ENCODE measurements at regions not wholly inside any gene's neighbourhood (a gene's known extent, or its start where the extent isn't known, plus 50 kb on each side); places are given as distances from the start of the nearest gene placed in this dataset.

GRCh38 chr2:199160081-199160480, 297.7 kb downstream of the SATB2 start:
- H3K4me1 Mint-ChIP-seq, result no peaks in the 10 kb centered on the region
- DNase-seq, result no peak
- no peak overlapping the region for H3K4me3 Mint-ChIP-seq
- no peak overlapping the region for H3K27ac Mint-ChIP-seq
- no peaks in the 10 kb centered on the region for H3K9me3 Mint-ChIP-seq
- H3K27me3 Mint-ChIP-seq, result no peaks in the 10 kb centered on the region
- H3K36me3 Mint-ChIP-seq, result no peaks in the 10 kb centered on the region
- CTCF ChIA-PET, result no interaction called here

GRCh38 chr2:199148076-199148845, 309.5 kb downstream of the SATB2 start:
- no peaks in the 10 kb centered on the region for H3K27me3 Mint-ChIP-seq
- no peaks in the 10 kb centered on the region for H3K36me3 Mint-ChIP-seq
- CTCF ChIA-PET, result no interaction called here
- H3K4me1 Mint-ChIP-seq, result no peaks in the 10 kb centered on the region
- no peak for DNase-seq
- no peaks in the 10 kb centered on the region for H3K9me3 Mint-ChIP-seq
- H3K27ac Mint-ChIP-seq, result no peak overlapping the region
- H3K4me3 Mint-ChIP-seq, result no peak overlapping the region

- H3K4me1 Mint-ChIP-seq, result no peaks in the 10 kb centered on the region
- H3K9me3 Mint-ChIP-seq, result no peaks in the 10 kb centered on the region
- H3K27me3 Mint-ChIP-seq, result no peaks in the 10 kb centered on the region
- no peak for DNase-seq
- no peaks in the 10 kb centered on the region for H3K36me3 Mint-ChIP-seq
- no peak overlapping the region for H3K4me3 Mint-ChIP-seq
- H3K27ac Mint-ChIP-seq, result no peak overlapping the region
- CTCF ChIA-PET, result no interaction called here
Measured at GRCh38 chr2:199147216-199147615, 310.5 kb downstream of the SATB2 start.

- Mint-ChIP-seq H3K9me3 (no peaks in the 10 kb centered on the region), H3K4me1 (no peaks in the 10 kb centered on the region), H3K27ac (no peak overlapping the region), H3K4me3 (no peak overlapping the region), H3K36me3 (no peaks in the 10 kb centered on the region), H3K27me3 (no peaks in the 10 kb centered on the region)
- CTCF ChIA-PET, result no interaction called here
- DNase-seq, result no peak
Measured at GRCh38 chr2:199144546-199144945, 313.2 kb downstream of the SATB2 start.

- CTCF ChIA-PET, result no interaction called here
- no peaks in the 10 kb centered on the region for H3K4me1 Mint-ChIP-seq
- DNase-seq, result no peak
- H3K27ac Mint-ChIP-seq, result no peak overlapping the region
- no peaks in the 10 kb centered on the region for H3K36me3 Mint-ChIP-seq
- H3K4me3 Mint-ChIP-seq, result no peak overlapping the region
- no peaks in the 10 kb centered on the region for H3K27me3 Mint-ChIP-seq
- H3K9me3 Mint-ChIP-seq, result no peaks in the 10 kb centered on the region
Measured at GRCh38 chr2:199144036-199144435, 313.7 kb downstream of the SATB2 start.

- Mint-ChIP-seq H3K9me3 (no peaks in the 10 kb centered on the region), H3K4me3 (no peak overlapping the region), H3K27me3 (no peaks in the 10 kb centered on the region), H3K4me1 (no peaks in the 10 kb centered on the region), H3K27ac (no peak overlapping the region), H3K36me3 (no peaks in the 10 kb centered on the region)
- no peak for DNase-seq
- CTCF ChIA-PET, result interaction anchor here (1.3 kb wide), 1 partner anchor 12 kb away, joined by 3 read pairs; no protein-coding TSS in a partner anchor
Measured at GRCh38 chr2:199136681-199137080, 321.1 kb downstream of the SATB2 start.

- DNase-seq, result no peak
- Mint-ChIP-seq H3K27me3 (no peaks in the 10 kb centered on the region), H3K36me3 (no peaks in the 10 kb centered on the region), H3K9me3 (no peaks in the 10 kb centered on the region), H3K4me3 (no peak overlapping the region), H3K27ac (no peak overlapping the region), H3K4me1 (no peaks in the 10 kb centered on the region)
- CTCF ChIA-PET, result interaction anchor here (1.3 kb wide), 1 partner anchor 11 kb away, joined by 3 read pairs; no protein-coding TSS in a partner anchor
Measured at GRCh38 chr2:199136242-199136641, 321.5 kb downstream of the SATB2 start.

- Mint-ChIP-seq H3K4me3 (no peak overlapping the region), H3K27me3 (no peaks in the 10 kb centered on the region), H3K9me3 (no peaks in the 10 kb centered on the region), H3K4me1 (no peaks in the 10 kb centered on the region), H3K27ac (no peak overlapping the region), H3K36me3 (no peaks in the 10 kb centered on the region)
- CTCF ChIA-PET, result no interaction called here
- no peak for DNase-seq
Measured at GRCh38 chr2:199131876-199132275, 325.9 kb downstream of the SATB2 start.

- Mint-ChIP-seq H3K9me3 (no peaks in the 10 kb centered on the region), H3K27me3 (no peaks in the 10 kb centered on the region), H3K4me1 (no peaks in the 10 kb centered on the region), H3K27ac (no peak overlapping the region), H3K36me3 (no peaks in the 10 kb centered on the region), H3K4me3 (no peak overlapping the region)
- CTCF ChIA-PET, result no interaction called here
- no peak for DNase-seq
Measured at GRCh38 chr2:199131136-199131655, 326.5 kb downstream of the SATB2 start.

- no peaks in the 10 kb centered on the region for H3K27me3 Mint-ChIP-seq
- H3K36me3 Mint-ChIP-seq, result no peaks in the 10 kb centered on the region
- DNase-seq, result no peak
- CTCF ChIA-PET, result no interaction called here
- no peaks in the 10 kb centered on the region for H3K4me1 Mint-ChIP-seq
- no peak overlapping the region for H3K4me3 Mint-ChIP-seq
- no peak overlapping the region for H3K27ac Mint-ChIP-seq
- no peaks in the 10 kb centered on the region for H3K9me3 Mint-ChIP-seq
Measured at GRCh38 chr2:199130501-199130900, 327.2 kb downstream of the SATB2 start.

- CTCF ChIA-PET, result no interaction called here
- no peaks in the 10 kb centered on the region for H3K9me3 Mint-ChIP-seq
- H3K27ac Mint-ChIP-seq, result no peak overlapping the region
- H3K4me1 Mint-ChIP-seq, result no peaks in the 10 kb centered on the region
- H3K27me3 Mint-ChIP-seq, result no peaks in the 10 kb centered on the region
- no peaks in the 10 kb centered on the region for H3K36me3 Mint-ChIP-seq
- no peak for DNase-seq
- no peak overlapping the region for H3K4me3 Mint-ChIP-seq
Measured at GRCh38 chr2:199128476-199129229, 329.1 kb downstream of the SATB2 start.

GRCh38 chr2:199119796-199120195, 337.9 kb downstream of the SATB2 start:
- H3K4me3 Mint-ChIP-seq, result no peak overlapping the region
- H3K27ac Mint-ChIP-seq, result no peak overlapping the region
- H3K4me1 Mint-ChIP-seq, result no peaks in the 10 kb centered on the region
- DNase-seq, result no peak
- no peaks in the 10 kb centered on the region for H3K9me3 Mint-ChIP-seq
- no peaks in the 10 kb centered on the region for H3K27me3 Mint-ChIP-seq
- no peaks in the 10 kb centered on the region for H3K36me3 Mint-ChIP-seq
- CTCF ChIA-PET, result no interaction called here

- H3K9me3 Mint-ChIP-seq, result no peaks in the 10 kb centered on the region
- H3K4me1 Mint-ChIP-seq, result no peaks in the 10 kb centered on the region
- CTCF ChIA-PET, result no interaction called here
- no peaks in the 10 kb centered on the region for H3K36me3 Mint-ChIP-seq
- no peaks in the 10 kb centered on the region for H3K27me3 Mint-ChIP-seq
- H3K27ac Mint-ChIP-seq, result no peak overlapping the region
- DNase-seq, result no peak
- H3K4me3 Mint-ChIP-seq, result no peak overlapping the region
Measured at GRCh38 chr2:199118673-199119112, 339.0 kb downstream of the SATB2 start.

GRCh38 chr2:199115169-199115568, 342.6 kb downstream of the SATB2 start:
- Mint-ChIP-seq H3K9me3 (no peaks in the 10 kb centered on the region), H3K4me3 (no peak overlapping the region), H3K4me1 (no peaks in the 10 kb centered on the region), H3K27me3 (no peaks in the 10 kb centered on the region), H3K27ac (no peak overlapping the region), H3K36me3 (no peaks in the 10 kb centered on the region)
- no peak for DNase-seq
- CTCF ChIA-PET, result no interaction called here

- H3K36me3 Mint-ChIP-seq, result no peaks in the 10 kb centered on the region
- H3K4me1 Mint-ChIP-seq, result no peaks in the 10 kb centered on the region
- H3K9me3 Mint-ChIP-seq, result no peaks in the 10 kb centered on the region
- CTCF ChIA-PET, result no interaction called here
- no peak overlapping the region for H3K4me3 Mint-ChIP-seq
- H3K27ac Mint-ChIP-seq, result no peak overlapping the region
- no peak for DNase-seq
- no peaks in the 10 kb centered on the region for H3K27me3 Mint-ChIP-seq
Measured at GRCh38 chr2:199113111-199113510, 344.6 kb downstream of the SATB2 start.

All from activated naive CD4-positive, alpha-beta T cell treated with anti-CD3 and anti-CD28 coated beads, Interleukin-2, amount 10 ng/mL, durations not matched to agents 7 days and 5 days (primary cell).